Chondrocyte (in vitro differentiated cells): ENCODE measurements at regions not wholly inside any gene's neighbourhood (a gene's known extent, or its start where the extent isn't known, plus 50 kb on each side); places are given as distances from the start of the nearest gene placed in this dataset.

Experiments used
- DNase-seq: peaks from one replicate; pipeline ENCODE4 v3.0.0; 2021; ENCODE audit warnings: mixed read lengths, low spot score
- H3K27ac Mint-ChIP-seq: one replicate; pipeline ENCODE4 v1.8.0; 2021; ENCODE audit warnings: mild to moderate bottlenecking, moderate library complexity, mixed read lengths; ENCODE audit not compliant: unreplicated experiment
- H3K27me3 Mint-ChIP-seq: 2 replicates; pipeline ENCODE4 v1.8.0; 2021; ENCODE audit warnings: low read depth, mixed read lengths
- H3K36me3 Mint-ChIP-seq: 2 replicates; pipeline ENCODE4 v1.8.0; 2021; ENCODE audit warnings: low read depth, mixed read lengths
- H3K4me1 Mint-ChIP-seq: 2 replicates; pipeline ENCODE4 v1.8.0; 2021; ENCODE audit warnings: low read depth, mild to moderate bottlenecking, mixed read lengths
- H3K4me3 Mint-ChIP-seq: one replicate; pipeline ENCODE4 v1.8.0; 2021; ENCODE audit warnings: mild to moderate bottlenecking, moderate library complexity, mixed read lengths; ENCODE audit not compliant: unreplicated experiment
- H3K9me3 Mint-ChIP-seq: 2 replicates; pipeline ENCODE4 v1.8.0; 2021; ENCODE audit warnings: low read depth, mixed read lengths
- CTCF ChIP-seq: fragments of 200-600 bp; sonication (generic); IDR thresholded peaks from 2 replicates; pipeline ENCODE4 v1.5.0; 2021; ENCODE audit warnings: antibody characterized with exemption, mild to moderate bottlenecking, moderate library complexity

GRCh38 chrX:68892134-68892533 lies 63.3 kb downstream of the EFNB1 start:
- no peak overlapping the region for H3K4me3 Mint-ChIP-seq
- H3K36me3 Mint-ChIP-seq = peaks cover 1% of the 10 kb centered on the region
- peaks cover 2% of the 10 kb centered on the region for H3K9me3 Mint-ChIP-seq
- H3K27ac Mint-ChIP-seq = no peak overlapping the region
- TF ChIP-seq CTCF = no peak
- peaks cover 20% of the 10 kb centered on the region for H3K4me1 Mint-ChIP-seq
- no peaks in the 10 kb centered on the region for H3K27me3 Mint-ChIP-seq
- DNase-seq = no peak
